ENCODE measurements at regions not wholly inside any gene's neighbourhood (a gene's known extent, or its start where the extent isn't known, plus 50 kb on each side); places are given as distances from the start of the nearest gene placed in this dataset.

GRCh38 chr5:113749334-113749733 is 235.8 kb downstream of the YTHDC2 start:
- TF ChIP-seq, protein P1, sequence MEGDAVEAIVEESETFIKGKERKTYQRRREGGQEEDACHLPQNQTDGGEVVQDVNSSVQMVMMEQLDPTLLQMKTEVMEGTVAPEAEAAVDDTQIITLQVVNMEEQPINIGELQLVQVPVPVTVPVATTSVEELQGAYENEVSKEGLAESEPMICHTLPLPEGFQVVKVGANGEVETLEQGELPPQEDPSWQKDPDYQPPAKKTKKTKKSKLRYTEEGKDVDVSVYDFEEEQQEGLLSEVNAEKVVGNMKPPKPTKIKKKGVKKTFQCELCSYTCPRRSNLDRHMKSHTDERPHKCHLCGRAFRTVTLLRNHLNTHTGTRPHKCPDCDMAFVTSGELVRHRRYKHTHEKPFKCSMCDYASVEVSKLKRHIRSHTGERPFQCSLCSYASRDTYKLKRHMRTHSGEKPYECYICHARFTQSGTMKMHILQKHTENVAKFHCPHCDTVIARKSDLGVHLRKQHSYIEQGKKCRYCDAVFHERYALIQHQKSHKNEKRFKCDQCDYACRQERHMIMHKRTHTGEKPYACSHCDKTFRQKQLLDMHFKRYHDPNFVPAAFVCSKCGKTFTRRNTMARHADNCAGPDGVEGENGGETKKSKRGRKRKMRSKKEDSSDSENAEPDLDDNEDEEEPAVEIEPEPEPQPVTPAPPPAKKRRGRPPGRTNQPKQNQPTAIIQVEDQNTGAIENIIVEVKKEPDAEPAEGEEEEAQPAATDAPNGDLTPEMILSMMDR (IDR thresholded peaks at IDR 0.05), result no peak
- TF ChIP-seq POLR2AphosphoS5 (IDR thresholded peaks at IDR 0.05; ENCODE audit: low read depth, low read length), result no peak

All from Panc1 (cell line).